IMR-90 (cell line): ENCODE measurements at regions not wholly inside any gene's neighbourhood (a gene's known extent, or its start where the extent isn't known, plus 50 kb on each side); places are given as distances from the start of the nearest gene placed in this dataset.

ENCODE experiments used
- MXI1 ChIP-seq: IDR thresholded peaks from 2 replicates; pipeline ENCODE4 v1.6.1; 2012; ENCODE audit warnings: low read depth, mild to moderate bottlenecking, low read length, moderate library complexity, borderline replicate concordance
- POLR2A ChIP-seq: IDR thresholded peaks from 2 replicates; pipeline ENCODE4 v1.6.1; 2012; ENCODE audit warnings: mild to moderate bottlenecking, low read depth, low read length
- SMC3 ChIP-seq: fragments of 150-350 bp; IDR thresholded peaks from 2 replicates; pipeline ENCODE4 v1.6.1; 2016; ENCODE audit warnings: low read depth, mild to moderate bottlenecking, antibody characterized with exemption, low read length, moderate library complexity
- TF ChIP-seq, protein P1 (sequence below): conservative IDR thresholded peaks from 2 replicates; pipeline ENCODE4 v1.5.1; 2012; ENCODE audit warnings: mild to moderate bottlenecking, low read depth, low read length, improper control_type of control experiment

DNA sequence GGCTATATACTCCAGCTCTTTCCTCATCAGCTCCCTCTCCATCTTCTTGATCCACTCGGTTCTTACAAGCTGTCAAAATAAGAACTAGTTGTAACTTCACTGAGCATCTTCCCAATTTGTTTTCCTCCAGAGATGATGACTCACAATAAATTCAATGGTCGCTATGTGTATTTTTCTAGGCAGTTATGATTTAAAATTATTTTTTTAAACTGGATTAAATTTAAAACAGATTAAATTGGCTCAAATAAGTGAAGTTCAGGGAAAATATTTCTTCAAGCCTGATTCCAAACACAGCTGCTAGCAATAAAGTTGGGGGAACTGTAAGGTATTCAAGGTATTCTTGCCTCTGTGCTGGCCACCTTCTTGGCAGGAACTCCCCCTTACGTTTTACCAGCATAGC lies 717.7 kb upstream of the USP15 start:
- TF ChIP-seq, protein P1, sequence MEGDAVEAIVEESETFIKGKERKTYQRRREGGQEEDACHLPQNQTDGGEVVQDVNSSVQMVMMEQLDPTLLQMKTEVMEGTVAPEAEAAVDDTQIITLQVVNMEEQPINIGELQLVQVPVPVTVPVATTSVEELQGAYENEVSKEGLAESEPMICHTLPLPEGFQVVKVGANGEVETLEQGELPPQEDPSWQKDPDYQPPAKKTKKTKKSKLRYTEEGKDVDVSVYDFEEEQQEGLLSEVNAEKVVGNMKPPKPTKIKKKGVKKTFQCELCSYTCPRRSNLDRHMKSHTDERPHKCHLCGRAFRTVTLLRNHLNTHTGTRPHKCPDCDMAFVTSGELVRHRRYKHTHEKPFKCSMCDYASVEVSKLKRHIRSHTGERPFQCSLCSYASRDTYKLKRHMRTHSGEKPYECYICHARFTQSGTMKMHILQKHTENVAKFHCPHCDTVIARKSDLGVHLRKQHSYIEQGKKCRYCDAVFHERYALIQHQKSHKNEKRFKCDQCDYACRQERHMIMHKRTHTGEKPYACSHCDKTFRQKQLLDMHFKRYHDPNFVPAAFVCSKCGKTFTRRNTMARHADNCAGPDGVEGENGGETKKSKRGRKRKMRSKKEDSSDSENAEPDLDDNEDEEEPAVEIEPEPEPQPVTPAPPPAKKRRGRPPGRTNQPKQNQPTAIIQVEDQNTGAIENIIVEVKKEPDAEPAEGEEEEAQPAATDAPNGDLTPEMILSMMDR, result no peak
- no peak for TF ChIP-seq MXI1
- TF ChIP-seq POLR2A, result no peak
- no peak for TF ChIP-seq SMC3
